H9 (cell line): ENCODE measurements at regions not wholly inside any gene's neighbourhood (a gene's known extent, or its start where the extent isn't known, plus 50 kb on each side); places are given as distances from the start of the nearest gene placed in this dataset.

Experiments used
- DNase-seq: peaks from one replicate; pipeline ENCODE4 v3.0.0-alpha.2; 2017
- H2AFZ ChIP-seq: one replicate; pipeline ENCODE4 v1.6.1; 2013; ENCODE audit warnings: mild to moderate bottlenecking, low read length, control low read depth, moderate library complexity
- H2AK5ac ChIP-seq: 2 replicates; pipeline ENCODE4 v1.6.1; 2013; ENCODE audit warnings: low read length, control low read depth, mixed read lengths; ENCODE audit not compliant: insufficient read length
- H2BK120ac ChIP-seq: one replicate; pipeline ENCODE4 v1.6.1; 2013; ENCODE audit warnings: low read depth, mild to moderate bottlenecking, low read length, control low read depth, inconsistent platforms; ENCODE audit not compliant: poor library complexity, severe bottlenecking
- H2BK12ac ChIP-seq: 2 replicates; pipeline ENCODE4 v1.6.1; 2013; ENCODE audit warnings: low read length, control low read depth, mixed read lengths, low read depth; ENCODE audit not compliant: insufficient read length
- H2BK15ac ChIP-seq: 2 replicates; pipeline ENCODE4 v1.6.1; 2013; ENCODE audit warnings: low read depth, low read length, control low read depth
- H2BK20ac ChIP-seq: one replicate; pipeline ENCODE4 v1.6.1; 2013; ENCODE audit warnings: low read depth, mild to moderate bottlenecking, low read length, control low read depth, inconsistent platforms; ENCODE audit not compliant: poor library complexity, severe bottlenecking
- H2BK5ac ChIP-seq: 2 replicates; pipeline ENCODE4 v1.6.1; 2013; ENCODE audit warnings: low read length, control low read depth, mixed read lengths; ENCODE audit not compliant: insufficient read length
- H3K14ac ChIP-seq: 2 replicates; pipeline ENCODE4 v1.6.1; 2013; ENCODE audit warnings: low read length, control low read depth; ENCODE audit not compliant: insufficient read depth
- H3K18ac ChIP-seq: 2 replicates; pipeline ENCODE4 v1.6.1; 2013; ENCODE audit warnings: low read depth, mild to moderate bottlenecking, mixed read lengths, low read length, control low read depth; ENCODE audit not compliant: insufficient read length
- H3K23ac ChIP-seq: 2 replicates; pipeline ENCODE4 v1.6.1; 2013; ENCODE audit warnings: low read length, control low read depth, mixed read lengths, low read depth; ENCODE audit not compliant: insufficient read length
- H3K23me2 ChIP-seq: 2 replicates; pipeline ENCODE4 v1.6.1; 2013; ENCODE audit warnings: low read depth, mild to moderate bottlenecking, mixed read lengths, low read length, control low read depth; ENCODE audit not compliant: insufficient read length, poor library complexity, severe bottlenecking
- H3K27ac ChIP-seq: 2 replicates; pipeline ENCODE4 v1.5.1; 2013; ENCODE audit warnings: low read length, control low read depth, mixed read lengths, low read depth; ENCODE audit not compliant: insufficient read length
- H3K27me3 ChIP-seq: 2 replicates; pipeline ENCODE4 v1.6.1; 2013; ENCODE audit warnings: low read length, control low read depth, inconsistent platforms; ENCODE audit not compliant: insufficient read depth
- H3K4ac ChIP-seq: 2 replicates; pipeline ENCODE4 v1.6.1; 2013; ENCODE audit warnings: low read depth, mild to moderate bottlenecking, control low read depth, inconsistent platforms, low read length, moderate library complexity
- H3K4me1 ChIP-seq: 2 replicates; pipeline ENCODE4 v1.6.1; 2013; ENCODE audit warnings: low read length, control low read depth, inconsistent platforms; ENCODE audit not compliant: insufficient read depth
- H3K4me2 ChIP-seq: 2 replicates; pipeline ENCODE4 v1.6.1; 2013; ENCODE audit warnings: low read length, control low read depth, mixed read lengths; ENCODE audit not compliant: insufficient read length, insufficient read depth
- H3K56ac ChIP-seq: 2 replicates; pipeline ENCODE4 v1.6.1; 2013; ENCODE audit warnings: low read depth, mild to moderate bottlenecking, mixed read lengths, low read length, control low read depth; ENCODE audit not compliant: insufficient read length
- H3K79me1 ChIP-seq: 2 replicates; pipeline ENCODE4 v1.6.1; 2013; ENCODE audit warnings: low read depth, mild to moderate bottlenecking, moderate library complexity, low read length, control low read depth, inconsistent platforms; ENCODE audit not compliant: insufficient read depth, poor library complexity, severe bottlenecking
- H3K79me2 ChIP-seq: 2 replicates; pipeline ENCODE4 v1.6.1; 2013; ENCODE audit warnings: low read length, control low read depth, inconsistent platforms; ENCODE audit not compliant: insufficient read depth
- H3K9ac ChIP-seq: 2 replicates; pipeline ENCODE4 v1.6.1; 2013; ENCODE audit warnings: low read length, control low read depth, mixed read lengths; ENCODE audit not compliant: insufficient read length; ENCODE audit errors: extremely low read depth
- H3K9me3 ChIP-seq: one replicate; pipeline ENCODE4 v1.6.1; 2013; ENCODE audit warnings: low read depth, low read length, inconsistent platforms; ENCODE audit not compliant: control insufficient read depth
- H3T11ph ChIP-seq: one replicate; pipeline ENCODE4 v1.6.1; 2013; ENCODE audit warnings: mild to moderate bottlenecking, low read length, control low read depth, inconsistent platforms
- H4K20me1 ChIP-seq: one replicate; pipeline ENCODE4 v1.6.1; 2013; ENCODE audit not compliant: control insufficient read depth, insufficient read length, insufficient read depth
- H4K5ac ChIP-seq: 2 replicates; pipeline ENCODE4 v1.6.1; 2013; ENCODE audit warnings: low read depth, mild to moderate bottlenecking, mixed read lengths, low read length, control low read depth; ENCODE audit not compliant: insufficient read length
- H4K8ac ChIP-seq: replicated peaks from 2 replicates; pipeline ENCODE4 v1.6.1; 2013; ENCODE audit warnings: low read length, control low read depth, mixed read lengths, low read depth; ENCODE audit not compliant: insufficient read length
- H4K91ac ChIP-seq: 2 replicates; pipeline ENCODE4 v1.6.1; 2013; ENCODE audit warnings: low read depth, mild to moderate bottlenecking, moderate library complexity, mixed read lengths, low read length, control low read depth; ENCODE audit not compliant: insufficient read length
- H3K27ac Mint-ChIP-seq, 3 experiments: 2 replicates in 2 of 3; 3 replicates in 1 of 3; pipeline ENCODE4 v1.8.0; 2020 to 2021; ENCODE audit warnings: mixed read lengths in 3 of 3, mild to moderate bottlenecking in 1 of 3, moderate library complexity in 1 of 3
- H3K27me3 Mint-ChIP-seq: 2 replicates; pipeline ENCODE4 v1.8.0; 2021; ENCODE audit warnings: low read depth, mild to moderate bottlenecking, moderate library complexity, mixed read lengths
- H3K36me3 Mint-ChIP-seq, 3 experiments: 2 replicates in 2 of 3; 3 replicates in 1 of 3; pipeline ENCODE4 v1.8.0; 2020 to 2021; ENCODE audit warnings: low read depth in 3 of 3, mixed read lengths in 3 of 3; ENCODE audit not compliant: insufficient read depth in 1 of 3
- H3K4me1 Mint-ChIP-seq, 2 experiments: 2 replicates each; pipeline ENCODE4 v1.8.0; 2020; ENCODE audit warnings: mixed read lengths in 2 of 2
- H3K4me3 Mint-ChIP-seq, 2 experiments: 2 replicates in 1 of 2; 3 replicates in 1 of 2; pipeline ENCODE4 v1.8.0; 2020 to 2021; ENCODE audit warnings: mild to moderate bottlenecking in 2 of 2, mixed read lengths in 2 of 2, moderate library complexity in 1 of 2
- H3K9me3 Mint-ChIP-seq, 2 experiments: 2 replicates in 1 of 2; 3 replicates in 1 of 2; pipeline ENCODE4 v1.8.0; 2020; ENCODE audit warnings: mild to moderate bottlenecking in 2 of 2, mixed read lengths in 2 of 2, moderate library complexity in 1 of 2
- CTCF ChIP-seq: fragments of 200-600 bp; sonication (generic); conservative IDR thresholded peaks from 3 replicates; pipeline ENCODE4 v1.8.0; 2021; ENCODE audit warnings: antibody characterized with exemption, mild to moderate bottlenecking
- WGBS: extraction: QIAGEN DNeasy Blood & Tissue Kit; methylation state at CpG from one replicate; pipeline ENCODE4 v1.1.7; 2013; ENCODE audit warnings: missing lambda C conversion rate, low lambda C conversion rate, mixed read lengths; ENCODE audit not compliant: insufficient read length; ENCODE audit errors: extremely low coverage; 5-methylcytosine and 5-hydroxymethylcytosine counted together

DNA sequence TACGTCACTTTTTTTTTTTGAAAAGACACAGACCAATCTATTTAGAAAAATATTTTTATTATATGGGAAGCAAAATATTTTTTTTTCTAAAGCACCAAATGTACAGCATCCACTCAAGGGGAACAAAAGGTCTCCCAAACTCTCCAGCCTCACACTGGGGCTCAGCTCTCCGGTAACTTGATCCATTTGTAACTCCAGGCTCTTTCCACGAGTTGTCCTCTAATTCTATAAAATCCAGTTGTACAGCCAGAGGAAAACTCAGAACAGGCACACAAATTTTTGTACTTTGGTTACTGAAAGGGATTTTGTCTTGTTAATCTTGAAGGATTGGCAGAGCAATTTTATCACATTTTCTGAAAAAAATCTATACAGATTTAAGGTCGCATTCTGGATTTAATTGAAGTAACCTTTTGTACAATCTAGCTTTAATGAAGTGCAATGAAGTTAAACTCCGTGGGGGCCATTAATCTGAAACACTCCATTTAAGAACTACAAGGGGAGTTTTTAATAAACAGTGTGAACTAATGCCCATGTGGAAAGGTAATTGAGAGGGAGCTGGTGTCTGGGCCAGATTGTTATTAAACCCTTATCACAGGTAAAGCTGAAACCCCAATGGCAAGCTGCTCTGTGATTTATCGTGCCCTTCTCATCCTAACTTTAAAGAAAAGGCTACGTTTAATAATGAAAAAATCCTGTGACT is 161.2 kb upstream of the FRG1 start:
- Histone ChIP-seq H4K8ac (no peak overlapping the region), H3K27me3 (no peaks in the 10 kb centered on the region), H2AK5ac (no peak overlapping the region), H3K9me3 (peaks cover 11% of the 10 kb centered on the region), H3K27ac (no peak overlapping the region), H4K91ac (no peak overlapping the region), H2BK15ac (no peak overlapping the region), H2BK5ac (no peak overlapping the region), H3K14ac (no peak overlapping the region), H3K79me2 (no peaks in the 10 kb centered on the region), H2BK120ac (no peak overlapping the region), H3K56ac (no peak overlapping the region), H2BK12ac (no peak overlapping the region), H4K5ac (no peak overlapping the region), H3K23ac (no peak overlapping the region), H3K18ac (no peak overlapping the region), H3K9ac (no peak overlapping the region), H3T11ph (no peak overlapping the region), H3K4me2 (no peak overlapping the region), H2AFZ (no peak overlapping the region), H4K20me1 (no peaks in the 10 kb centered on the region), H3K4ac (no peak overlapping the region), H3K4me1 (no peaks in the 10 kb centered on the region), H3K23me2 (no peaks in the 10 kb centered on the region), H3K79me1 (no peaks in the 10 kb centered on the region), H2BK20ac (no peak overlapping the region)
- Mint-ChIP-seq H3K27me3 (peaks cover 6% of the 10 kb centered on the region), H3K9me3 (peaks cover 75 to 93% of the 10 kb centered on the region in 2 experiments), H3K4me3 (no peak overlapping the region), H3K36me3 (peaks cover 0 to 13% (median 11%) of the 10 kb centered on the region in 3 experiments; a peak in 6 of 7 replicates), H3K4me1 (peaks cover 0 to 1% of the 10 kb centered on the region in 2 experiments; a peak in 1 of 4 replicates), H3K27ac (no peak overlapping the region)
- WGBS, result no CpG with 5 or more reads among the region's 7 CpGs
- no peak for DNase-seq
- TF ChIP-seq CTCF, result no peak
